Loucy (cell line): ENCODE measurements at regions not wholly inside any gene's neighbourhood (a gene's known extent, or its start where the extent isn't known, plus 50 kb on each side); places are given as distances from the start of the nearest gene placed in this dataset.

Source experiments
- H2AFZ ChIP-seq: fragments of 200-600 bp; sonication (generic); 2 replicates; pipeline ENCODE4 v1.6.0; 2016; ENCODE audit warnings: antibody characterized with exemption, mild to moderate bottlenecking, low read length, moderate library complexity
- H3F3A ChIP-seq: fragments of 200-600 bp; 2 replicates; pipeline ENCODE4 v1.6.0; 2016; ENCODE audit warnings: antibody characterized with exemption, low read depth, mild to moderate bottlenecking
- H3K27me3 ChIP-seq: fragments of 200-600 bp; sonication (generic); 2 replicates; pipeline ENCODE4 v1.6.1; 2014; ENCODE audit warnings: low read length, mild to moderate bottlenecking; ENCODE audit not compliant: insufficient read depth, poor library complexity, severe bottlenecking
- H3K36me3 ChIP-seq: fragments of 200-600 bp; sonication (generic); 2 replicates; pipeline ENCODE4 v1.6.1; 2016; ENCODE audit warnings: low read length; ENCODE audit not compliant: insufficient read depth
- H3K4me1 ChIP-seq: fragments of 200-600 bp; sonication (generic); 2 replicates; pipeline ENCODE4 v1.5.1; 2014; ENCODE audit warnings: low read length, mild to moderate bottlenecking; ENCODE audit not compliant: insufficient read depth, poor library complexity, severe bottlenecking
- H3K4me2 ChIP-seq: fragments of 200-600 bp; sonication (generic); 2 replicates; pipeline ENCODE4 v1.6.0; 2014; ENCODE audit warnings: antibody characterized with exemption, low read length, low read depth, mild to moderate bottlenecking; ENCODE audit not compliant: poor library complexity, severe bottlenecking
- H3K4me3 ChIP-seq: fragments of 200-600 bp; sonication (generic); 2 replicates; pipeline ENCODE4 v1.5.1; 2014; ENCODE audit warnings: low read length, mild to moderate bottlenecking, mixed read lengths; ENCODE audit not compliant: poor library complexity, severe bottlenecking
- H3K79me2 ChIP-seq: fragments of 200-600 bp; sonication (generic); 2 replicates; pipeline ENCODE4 v1.6.1; 2014; ENCODE audit warnings: low read length; ENCODE audit not compliant: insufficient read depth
- H3K9ac ChIP-seq: fragments of 200-600 bp; sonication (generic); 2 replicates; pipeline ENCODE4 v1.6.0; 2014; ENCODE audit warnings: mild to moderate bottlenecking, low read depth, low read length, moderate library complexity; ENCODE audit not compliant: poor library complexity, severe bottlenecking
- H3K9me2 ChIP-seq: fragments of 200-600 bp; sonication (generic); replicated peaks from 2 replicates; pipeline ENCODE4 v1.6.1; 2016; ENCODE audit warnings: low read depth, low read length, mixed read lengths
- H3K9me3 ChIP-seq: fragments of 200-600 bp; sonication (generic); 2 replicates; pipeline ENCODE4 v1.6.1; 2014; ENCODE audit warnings: mild to moderate bottlenecking, antibody characterized with exemption, low read length, low read depth; ENCODE audit not compliant: insufficient read depth
- H4K20me1 ChIP-seq: fragments of 200-600 bp; sonication (generic); 2 replicates; pipeline ENCODE4 v1.6.0; 2014; ENCODE audit warnings: antibody characterized with exemption, low read length, mild to moderate bottlenecking; ENCODE audit not compliant: insufficient read depth, poor library complexity, severe bottlenecking
- EZH2phosphoT487 ChIP-seq: fragments of 200-600 bp; IDR thresholded peaks from 2 replicates; pipeline ENCODE4 v1.6.1; 2018; ENCODE audit warnings: antibody characterized with exemption, mild to moderate bottlenecking, moderate library complexity, borderline replicate concordance
- TF ChIP-seq, protein P1 (sequence below): fragments of 200-600 bp; sonication (generic); conservative IDR thresholded peaks from 2 replicates; pipeline ENCODE4 v1.5.1; 2014; ENCODE audit warnings: mild to moderate bottlenecking, antibody characterized with exemption, low read length

DNA sequence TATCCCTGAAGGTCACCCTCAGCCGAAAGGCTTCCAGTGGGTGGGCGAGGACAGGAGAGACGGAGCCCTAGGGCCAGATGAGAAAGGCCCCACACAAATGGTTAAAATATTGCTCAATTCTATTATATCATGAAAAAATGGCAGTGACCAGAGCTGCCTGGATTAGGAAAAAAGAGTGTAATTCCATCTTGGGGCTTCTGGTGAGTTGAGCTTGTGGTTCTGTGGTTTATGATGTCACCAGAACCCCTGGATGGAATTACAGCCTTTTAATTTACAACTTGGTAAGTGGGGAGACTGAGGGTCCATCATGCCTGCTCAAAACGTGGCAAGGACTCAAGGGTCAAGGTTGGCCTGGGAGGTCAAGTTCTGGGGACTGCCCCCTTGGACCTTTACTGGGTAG lies 55.5 kb upstream of the STC2 start:
- Histone ChIP-seq H3K27me3 (no peaks in the 10 kb centered on the region), H3K9ac (no peak overlapping the region), H3K36me3 (no peaks in the 10 kb centered on the region), H3K9me3 (no peaks in the 10 kb centered on the region), H2AFZ (no peak overlapping the region), H3K79me2 (no peaks in the 10 kb centered on the region), H4K20me1 (no peaks in the 10 kb centered on the region), H3K9me2 (no peaks in the 10 kb centered on the region), H3K4me3 (no peak overlapping the region), H3F3A (no peaks in the 10 kb centered on the region), H3K4me2 (no peak overlapping the region), H3K4me1 (no peaks in the 10 kb centered on the region)
- TF ChIP-seq, protein P1, sequence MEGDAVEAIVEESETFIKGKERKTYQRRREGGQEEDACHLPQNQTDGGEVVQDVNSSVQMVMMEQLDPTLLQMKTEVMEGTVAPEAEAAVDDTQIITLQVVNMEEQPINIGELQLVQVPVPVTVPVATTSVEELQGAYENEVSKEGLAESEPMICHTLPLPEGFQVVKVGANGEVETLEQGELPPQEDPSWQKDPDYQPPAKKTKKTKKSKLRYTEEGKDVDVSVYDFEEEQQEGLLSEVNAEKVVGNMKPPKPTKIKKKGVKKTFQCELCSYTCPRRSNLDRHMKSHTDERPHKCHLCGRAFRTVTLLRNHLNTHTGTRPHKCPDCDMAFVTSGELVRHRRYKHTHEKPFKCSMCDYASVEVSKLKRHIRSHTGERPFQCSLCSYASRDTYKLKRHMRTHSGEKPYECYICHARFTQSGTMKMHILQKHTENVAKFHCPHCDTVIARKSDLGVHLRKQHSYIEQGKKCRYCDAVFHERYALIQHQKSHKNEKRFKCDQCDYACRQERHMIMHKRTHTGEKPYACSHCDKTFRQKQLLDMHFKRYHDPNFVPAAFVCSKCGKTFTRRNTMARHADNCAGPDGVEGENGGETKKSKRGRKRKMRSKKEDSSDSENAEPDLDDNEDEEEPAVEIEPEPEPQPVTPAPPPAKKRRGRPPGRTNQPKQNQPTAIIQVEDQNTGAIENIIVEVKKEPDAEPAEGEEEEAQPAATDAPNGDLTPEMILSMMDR, result no peak
- no peak for TF ChIP-seq EZH2phosphoT487

DNA sequence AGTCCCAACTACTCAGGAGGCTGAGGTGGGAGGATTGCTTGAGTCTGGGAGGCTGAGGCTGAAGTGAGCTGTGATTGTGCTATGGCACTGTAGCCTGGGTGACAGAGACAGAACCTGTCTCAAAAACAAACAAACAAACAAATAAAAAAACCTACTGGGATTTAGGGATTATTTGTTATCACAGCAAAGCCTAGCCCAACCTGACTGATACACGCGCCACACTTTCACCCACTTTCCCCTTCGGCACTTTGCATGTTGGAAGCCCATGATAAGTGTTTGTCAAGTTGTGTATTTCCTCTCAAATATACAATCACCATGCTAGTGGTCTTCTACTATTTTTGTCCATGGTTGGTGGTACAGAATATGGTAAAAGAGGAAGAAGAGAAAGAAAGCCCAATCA lies 50.5 kb upstream of the STC2 start:
- Histone ChIP-seq H3K36me3 (no peaks in the 10 kb centered on the region), H3K27me3 (no peaks in the 10 kb centered on the region), H3F3A (no peaks in the 10 kb centered on the region), H3K4me3 (no peak overlapping the region), H3K4me1 (no peaks in the 10 kb centered on the region), H3K79me2 (no peaks in the 10 kb centered on the region), H3K9me3 (no peaks in the 10 kb centered on the region), H3K4me2 (no peak overlapping the region), H3K9me2 (no peaks in the 10 kb centered on the region), H3K9ac (no peak overlapping the region), H4K20me1 (no peaks in the 10 kb centered on the region), H2AFZ (no peak overlapping the region)
- TF ChIP-seq, protein P1, result no peak
- TF ChIP-seq EZH2phosphoT487, result no peak
